HG02938 (cell line): ENCODE measurements at regions not wholly inside any gene's neighbourhood (a gene's known extent, or its start where the extent isn't known, plus 50 kb on each side); places are given as distances from the start of the nearest gene placed in this dataset.
"Not testable (repeated sequence)": the region's sequence is repeated elsewhere in the genome, so short reads cannot be mapped to it uniquely, and the experiment has no call there.

Source experiments
- ATAC-seq: cut with Tn5 transposase; IDR thresholded peaks from one replicate; pipeline ENCODE4 v1.9.1; 2021; ENCODE audit warnings: mild to moderate bottlenecking, moderate library complexity; ENCODE audit not compliant: unreplicated experiment

DNA sequence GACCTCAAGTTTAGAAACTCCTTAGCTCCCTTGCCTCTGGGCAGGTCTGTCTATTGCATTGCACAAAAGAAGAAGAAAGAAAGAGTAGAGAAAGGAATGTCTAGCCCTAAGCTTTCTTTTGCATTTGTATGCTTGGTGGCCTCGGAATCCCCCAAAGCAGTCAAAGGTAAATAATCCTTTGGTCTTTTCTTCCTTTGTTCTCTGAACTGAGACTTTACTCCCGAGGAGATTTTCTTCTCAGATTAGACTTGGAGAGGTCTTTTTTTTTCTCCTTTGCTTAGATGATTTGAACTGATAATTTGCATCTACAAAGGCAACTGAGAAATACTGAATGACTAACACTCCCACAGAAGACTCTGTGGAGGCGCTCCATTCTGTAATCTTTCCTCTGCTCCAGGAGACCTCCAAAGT, 93.2 kb downstream of the AKR1D1 start:
- no peak for ATAC-seq

DNA sequence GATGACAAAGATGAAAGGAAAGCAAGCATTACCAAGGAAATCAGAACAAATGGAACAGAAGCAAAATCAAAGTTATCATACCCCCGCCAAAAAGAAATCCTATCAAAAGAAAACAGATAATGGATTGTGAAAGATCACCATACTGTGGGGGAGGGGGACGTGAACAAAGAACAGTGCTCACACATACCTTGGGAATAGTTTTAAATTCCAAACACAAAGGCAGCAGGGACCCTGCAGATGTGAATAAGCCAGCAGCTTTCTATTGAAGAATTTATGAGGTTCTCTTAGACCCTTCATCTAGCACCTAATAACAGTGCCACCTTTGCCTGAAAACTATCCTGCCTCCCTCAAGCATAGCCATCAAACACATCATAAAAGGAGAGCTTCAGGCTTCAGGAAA, 94.0 kb downstream of the AKR1D1 start:
- ATAC-seq: no peak

DNA sequence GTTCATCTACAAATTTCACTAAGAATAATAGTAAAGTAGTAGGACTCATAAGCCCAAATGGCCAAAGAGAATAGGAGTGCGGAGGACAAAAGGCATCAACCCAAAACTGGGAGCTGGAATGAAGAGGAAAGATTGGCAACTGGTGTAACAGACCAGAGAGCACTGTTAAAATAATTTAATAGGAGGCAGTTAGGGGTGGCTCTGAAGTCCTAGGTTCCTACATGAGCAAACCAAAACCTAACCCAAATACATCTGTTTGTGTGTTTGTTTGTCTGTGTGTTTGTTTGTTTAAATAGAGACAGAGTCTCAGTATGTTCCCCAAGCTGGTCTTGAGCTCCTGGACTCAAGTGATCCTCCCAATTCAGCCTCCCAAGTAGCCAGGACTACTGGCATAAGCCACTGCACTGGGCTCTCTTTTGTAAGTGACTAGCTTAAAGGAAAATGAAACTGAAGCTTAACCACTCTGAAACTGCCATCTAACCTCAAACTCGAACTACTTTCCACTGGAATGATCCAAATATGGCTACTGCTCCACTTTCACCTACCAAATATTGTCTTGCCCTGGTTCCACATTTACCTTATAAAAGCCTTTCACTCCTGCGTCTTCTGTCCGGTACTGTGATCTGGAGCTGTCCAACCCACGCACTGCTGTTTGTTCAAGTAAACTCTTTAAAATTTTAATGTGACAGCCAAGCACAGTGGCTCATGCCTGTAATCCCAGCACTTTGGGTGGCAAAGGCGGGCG, 94.9 kb downstream of the AKR1D1 start:
- peak; percentile 99 for ATAC-seq

DNA sequence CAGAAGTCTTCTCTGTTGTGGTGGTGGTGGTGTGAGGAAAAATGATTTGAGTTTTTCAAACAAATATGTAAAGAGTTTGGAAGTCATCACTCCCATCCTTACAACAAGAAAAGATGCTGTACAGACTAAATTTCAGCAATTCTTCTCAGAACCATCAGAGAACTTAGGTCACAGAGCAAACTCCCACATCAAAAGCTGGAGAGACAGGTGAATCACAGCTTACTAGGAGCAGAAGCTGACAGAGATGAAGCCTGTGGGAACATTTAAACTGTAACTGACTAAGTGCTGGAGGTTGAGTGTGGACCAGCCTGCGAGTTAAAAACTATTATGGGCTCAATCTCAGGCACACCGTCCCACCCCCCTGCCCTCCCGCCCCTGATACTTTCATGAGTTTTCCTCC, 97.3 kb downstream of the AKR1D1 start:
- ATAC-seq: no peak

DNA sequence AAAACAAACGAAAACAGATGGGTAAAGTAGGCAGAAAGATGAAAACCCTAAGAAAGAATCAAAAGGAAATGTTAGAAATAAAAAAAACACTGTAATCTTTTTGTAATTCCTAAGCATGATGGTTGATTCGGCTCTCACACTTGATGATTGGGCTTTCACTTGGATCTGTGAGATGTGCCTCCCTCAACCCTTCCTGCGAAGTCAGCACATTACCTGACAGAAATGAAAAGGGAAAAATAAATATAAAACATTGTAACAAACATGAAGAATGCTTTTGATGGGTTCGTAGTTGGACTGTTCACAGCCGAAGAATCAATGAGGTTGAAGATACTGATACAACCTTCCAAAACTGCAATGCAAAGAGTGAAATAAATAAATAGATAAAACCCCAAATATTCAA, 99.8 kb downstream of the AKR1D1 start:
- ATAC-seq: no peak

DNA sequence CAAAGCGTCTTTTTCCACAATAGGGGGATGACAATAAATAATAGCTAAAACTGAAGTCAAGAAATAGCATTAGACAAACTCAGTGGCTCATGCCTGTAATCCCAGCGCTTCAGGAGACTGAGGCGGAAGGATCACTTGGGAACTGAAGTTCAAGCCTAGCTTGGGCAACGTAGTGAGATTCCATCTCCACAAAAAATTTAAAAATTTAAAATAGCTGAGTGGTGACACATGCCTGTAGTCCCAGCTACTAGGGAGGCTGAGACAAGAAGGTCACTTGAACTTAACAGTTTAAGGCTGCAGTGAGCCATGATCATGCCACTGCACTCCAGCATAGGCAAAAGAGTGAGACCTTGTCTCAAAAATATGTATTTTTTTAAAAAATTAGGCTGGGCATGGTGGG, 107.9 kb downstream of the AKR1D1 start:
- no peak for ATAC-seq

DNA sequence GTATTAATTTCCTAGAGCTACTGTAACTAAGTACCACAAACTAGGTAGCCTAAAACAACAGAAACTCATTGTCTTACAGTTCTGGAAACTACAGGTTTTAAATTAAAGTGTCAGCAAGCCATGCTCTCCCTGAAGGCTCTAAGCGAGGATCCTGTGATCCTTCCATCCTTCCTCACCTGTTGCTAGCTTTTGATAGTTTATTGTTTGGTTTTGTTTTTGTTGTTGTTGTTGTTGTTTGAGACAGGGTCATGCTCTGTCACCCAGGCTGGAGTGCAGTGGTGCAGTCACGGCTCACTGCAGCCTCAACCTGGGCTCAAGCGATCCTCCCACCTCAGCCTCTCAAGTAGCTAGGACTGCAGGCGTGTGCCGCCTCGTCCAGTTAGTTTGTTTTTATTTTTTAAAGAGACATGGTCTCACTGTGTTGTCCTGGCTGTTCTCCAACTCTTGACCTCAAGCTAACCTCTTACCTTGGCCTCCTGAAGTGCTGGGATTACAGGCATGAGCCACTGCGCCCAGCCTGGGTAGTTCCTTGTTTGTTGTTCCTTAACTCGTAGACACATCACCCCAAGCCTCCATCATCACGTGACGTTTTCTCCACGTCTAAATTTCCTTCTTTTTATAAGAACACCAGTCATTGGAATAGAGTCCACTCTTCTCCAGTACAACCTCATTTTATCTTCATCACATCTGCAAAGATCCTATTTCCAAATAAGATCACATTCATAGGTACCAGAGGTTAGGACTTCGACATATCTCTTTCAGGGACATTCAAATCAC, 109.1 kb downstream of the AKR1D1 start:
- no peak for ATAC-seq

DNA sequence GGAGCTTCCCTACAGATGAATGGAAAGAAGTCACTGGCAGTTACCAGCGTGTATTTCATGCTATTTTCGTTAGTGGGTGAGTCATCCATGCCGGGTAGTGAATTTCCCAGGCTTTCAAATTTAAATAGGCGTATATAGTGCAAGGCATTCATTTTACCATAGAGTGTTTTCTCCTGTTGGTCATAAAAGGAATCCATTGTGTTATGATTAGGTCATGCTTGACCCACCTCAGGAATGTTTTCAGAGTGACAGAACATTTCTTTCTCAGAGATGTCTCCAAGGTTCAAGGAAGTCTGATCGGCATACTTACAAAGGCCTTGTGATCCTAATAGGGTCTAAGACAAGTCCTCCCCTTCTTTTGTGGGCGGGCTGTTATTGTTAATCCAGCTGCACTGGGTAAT, 110.7 kb downstream of the AKR1D1 start:
- no peak for ATAC-seq

DNA sequence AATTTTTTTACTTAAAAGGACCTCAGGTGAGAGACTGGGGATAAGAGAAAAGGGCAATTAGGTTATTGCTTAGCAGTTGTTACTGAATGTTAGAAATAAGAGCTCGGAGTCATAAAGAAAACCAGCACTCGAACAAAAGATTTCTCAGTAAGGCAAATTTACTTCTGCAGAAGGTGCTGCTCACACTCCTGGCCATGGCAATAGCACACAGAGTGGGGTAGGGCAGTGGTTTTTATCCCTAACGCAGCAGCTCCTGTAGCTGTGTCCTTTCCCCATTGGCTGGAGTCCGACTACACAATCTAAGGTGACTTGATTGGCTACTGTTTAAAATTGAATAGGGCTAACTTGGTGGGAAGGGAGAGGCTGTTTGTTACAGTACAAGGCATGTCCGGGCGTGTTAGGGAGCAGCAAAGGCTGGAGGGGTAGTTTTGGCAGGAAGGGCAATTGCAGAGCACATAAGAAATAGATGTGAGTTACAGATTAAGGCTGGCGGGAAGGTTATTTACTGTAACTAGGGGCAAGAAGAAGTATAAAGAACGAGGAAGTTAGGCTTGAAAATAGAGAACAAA, 112.1 kb downstream of the AKR1D1 start:
- ATAC-seq: no peak

DNA sequence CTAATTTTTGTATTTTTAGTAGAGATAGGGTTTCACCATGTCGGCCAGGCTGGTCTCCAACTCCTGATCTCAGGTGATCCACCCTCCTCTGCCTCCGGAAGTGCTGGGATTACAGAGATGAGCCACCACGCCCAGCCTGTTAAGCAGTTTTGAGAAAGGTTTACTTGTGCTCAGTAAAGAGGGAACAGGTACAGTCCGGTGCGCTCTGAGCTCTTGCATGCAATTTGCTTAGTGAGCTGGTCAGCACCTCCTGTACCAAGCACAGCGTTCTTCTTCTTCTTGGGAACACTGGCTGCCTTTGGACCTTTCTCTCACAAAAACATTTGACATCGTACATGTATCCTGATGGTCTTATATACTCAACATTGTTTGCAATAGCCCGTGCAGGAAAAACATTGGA, 118.3 kb downstream of the AKR1D1 start:
- ATAC-seq: no peak

DNA sequence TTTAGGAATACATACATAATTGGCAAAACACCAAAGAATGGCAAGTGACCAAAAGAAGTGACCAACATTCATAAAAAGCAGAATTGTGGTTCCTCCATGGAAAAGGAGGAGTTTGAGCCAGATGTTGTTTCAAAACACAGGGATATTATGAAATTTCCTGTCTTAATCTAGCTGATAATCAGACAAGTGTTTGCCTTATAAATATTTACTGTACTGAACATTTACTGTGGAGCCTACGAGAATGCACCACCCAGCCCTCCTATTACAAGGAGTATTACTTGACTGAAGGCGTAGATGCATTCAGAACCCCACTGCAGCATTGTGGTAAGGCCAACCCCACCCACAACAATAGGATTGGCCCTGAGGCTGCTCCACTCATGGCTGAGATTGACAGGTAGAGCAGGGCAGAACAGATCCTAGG, 118.9 kb downstream of the AKR1D1 start:
- ATAC-seq: no peak

DNA sequence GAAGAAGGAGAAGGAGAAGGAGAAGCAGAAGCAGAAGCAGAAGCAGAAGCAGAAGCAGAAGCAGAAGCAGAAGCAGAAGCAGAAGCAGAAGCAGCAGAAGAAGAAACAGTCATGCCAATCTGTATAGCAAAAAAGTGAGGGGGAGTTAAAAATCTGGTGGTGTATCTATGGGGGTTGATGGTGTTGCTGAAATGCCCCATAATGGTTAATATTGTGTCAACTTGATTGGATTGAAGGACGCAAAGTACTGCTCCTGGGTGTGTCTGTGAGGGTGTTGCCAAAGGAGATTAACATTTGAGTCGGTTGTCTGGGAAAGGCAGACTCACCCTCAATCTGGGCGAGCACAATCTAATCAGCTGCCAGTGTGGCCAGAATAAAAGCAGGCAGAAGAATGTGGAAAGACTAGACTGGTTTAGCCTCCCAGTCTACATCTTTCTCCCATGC, 120.3 kb downstream of the AKR1D1 start:
- ATAC-seq: not testable (repeated sequence)

DNA sequence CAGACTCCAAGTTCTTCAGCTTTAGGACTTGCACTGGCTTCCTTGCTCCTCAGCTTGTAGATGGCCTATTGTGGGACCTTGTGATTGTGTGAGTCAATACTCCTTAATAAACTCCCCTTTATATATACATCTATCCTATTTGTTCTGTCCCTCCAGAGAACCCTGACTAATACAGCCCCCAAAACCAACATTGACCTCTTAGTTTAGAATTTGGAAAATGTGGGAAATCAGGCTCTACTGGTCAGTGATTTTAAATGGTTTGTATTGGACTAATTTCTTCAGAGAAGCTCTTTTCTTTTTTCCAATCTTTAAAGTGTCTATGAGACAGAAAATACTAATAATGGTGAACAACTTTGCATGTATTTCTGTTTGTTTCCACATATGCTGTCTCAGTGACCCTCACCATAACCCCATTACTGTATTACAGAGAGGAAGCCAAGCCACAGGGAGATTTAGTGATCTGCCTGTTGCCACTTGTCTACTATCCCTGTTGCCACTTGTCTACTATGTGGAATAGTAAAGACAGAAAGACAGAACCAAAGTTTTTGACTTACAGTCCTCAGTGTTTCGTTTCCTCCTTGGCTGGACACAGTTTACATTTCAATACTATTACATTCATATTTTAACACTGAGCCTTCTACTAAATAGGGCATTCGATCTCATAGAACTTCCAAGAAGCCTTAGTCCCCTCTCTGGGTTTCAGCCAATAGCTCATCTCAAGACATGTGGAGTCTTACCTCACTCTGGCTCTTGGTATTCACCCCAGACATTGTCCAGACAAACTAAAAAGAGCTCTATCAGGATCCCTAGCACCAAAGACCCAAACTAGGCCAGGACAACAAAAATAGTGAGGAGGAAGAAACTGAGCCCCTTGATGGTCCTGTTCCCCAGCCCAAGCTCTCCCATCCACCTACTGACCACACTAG, 121.0 kb downstream of the AKR1D1 start:
- ATAC-seq: no peak

DNA sequence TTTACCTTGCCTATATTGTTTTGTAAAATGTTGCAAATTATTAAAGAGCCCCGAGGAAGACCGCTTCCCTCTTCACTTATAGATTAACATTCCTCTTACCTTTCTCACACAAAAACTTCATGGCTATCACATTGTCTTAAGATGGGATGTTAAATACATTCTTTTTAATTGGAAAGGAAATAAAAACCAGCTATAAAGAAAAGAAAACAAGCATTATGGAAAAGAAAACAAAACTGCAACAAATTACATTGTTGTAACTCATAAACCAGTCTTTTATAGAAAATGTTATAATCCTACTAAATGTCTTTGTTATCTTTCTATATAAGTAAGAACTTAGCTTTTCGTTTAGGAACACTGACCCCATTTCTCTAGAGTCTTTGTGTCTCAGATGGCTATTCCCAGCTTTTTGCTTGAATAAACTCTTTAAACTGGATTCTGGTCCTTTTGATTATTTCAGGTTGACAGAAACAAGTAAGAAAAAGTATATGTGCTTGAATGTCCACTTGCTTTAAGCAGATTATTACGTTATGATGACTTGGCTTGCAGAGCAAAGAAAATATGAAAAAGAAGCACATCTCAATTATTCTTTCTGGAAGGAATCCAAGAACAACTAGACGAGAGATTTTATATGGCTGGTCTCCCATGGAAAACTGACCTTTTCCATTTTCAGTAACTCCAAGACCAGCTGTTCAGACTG, 128.2 kb downstream of the AKR1D1 start:
- ATAC-seq: no peak

DNA sequence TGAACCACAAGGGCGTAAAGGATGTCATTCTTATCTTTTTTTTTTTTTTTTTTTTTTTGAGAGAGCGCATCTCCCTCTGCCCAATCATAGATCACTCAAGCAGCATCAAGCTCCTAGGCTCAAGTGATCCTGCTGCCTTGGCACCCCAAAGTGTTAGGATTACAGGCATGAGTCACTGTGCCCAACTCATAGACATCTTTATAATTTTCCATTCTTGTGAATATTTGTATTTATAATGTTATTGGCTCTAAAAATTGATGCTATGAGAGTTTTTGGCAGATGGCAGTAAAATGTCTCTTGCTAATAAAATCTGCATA, 128.7 kb downstream of the AKR1D1 start:
- ATAC-seq: no peak

DNA sequence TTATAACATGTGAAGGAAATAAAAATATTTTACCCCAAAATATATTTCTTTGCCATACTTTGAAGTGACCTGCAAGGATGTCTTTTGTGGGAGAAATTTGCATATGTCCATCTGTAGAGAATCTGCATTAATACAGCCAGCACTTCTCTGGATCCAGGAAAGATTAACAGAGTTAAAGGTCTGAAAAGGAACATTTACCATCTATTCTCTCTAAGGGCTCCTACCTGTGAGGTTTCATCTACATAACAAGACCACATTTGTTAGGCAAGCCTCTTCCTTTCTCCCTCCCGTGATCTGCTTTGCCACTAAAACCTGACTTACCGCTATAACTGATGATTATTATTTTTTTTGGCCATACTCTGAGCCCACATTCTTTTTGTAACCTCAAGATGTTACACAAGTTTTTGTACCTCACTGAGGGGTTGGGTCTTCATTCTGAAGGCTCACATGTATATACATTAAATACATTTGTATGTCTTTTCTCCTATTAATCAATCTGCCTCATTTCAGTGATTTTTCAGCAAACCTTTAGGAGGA, 129.4 kb downstream of the AKR1D1 start:
- ATAC-seq: no peak

DNA sequence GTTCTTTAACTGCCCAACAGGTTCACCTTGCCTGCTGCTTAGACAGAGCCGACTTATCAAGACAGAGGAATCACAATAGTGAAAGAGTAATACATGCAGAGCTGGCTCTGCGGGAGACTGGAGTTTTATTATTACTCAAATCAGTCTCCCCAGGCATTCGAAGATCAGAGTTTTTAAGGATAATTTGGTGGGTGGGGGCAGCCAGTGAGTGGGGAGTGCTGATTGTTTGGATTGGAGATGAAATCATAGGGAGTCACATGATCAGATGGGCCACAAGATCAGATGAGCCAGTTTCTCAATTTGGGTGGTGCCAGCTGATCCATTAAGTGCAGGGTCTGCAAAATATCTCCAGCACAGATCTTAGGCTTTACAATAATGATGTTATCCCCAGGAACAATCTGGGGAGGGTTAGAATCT, 131.3 kb downstream of the AKR1D1 start:
- no peak for ATAC-seq

DNA sequence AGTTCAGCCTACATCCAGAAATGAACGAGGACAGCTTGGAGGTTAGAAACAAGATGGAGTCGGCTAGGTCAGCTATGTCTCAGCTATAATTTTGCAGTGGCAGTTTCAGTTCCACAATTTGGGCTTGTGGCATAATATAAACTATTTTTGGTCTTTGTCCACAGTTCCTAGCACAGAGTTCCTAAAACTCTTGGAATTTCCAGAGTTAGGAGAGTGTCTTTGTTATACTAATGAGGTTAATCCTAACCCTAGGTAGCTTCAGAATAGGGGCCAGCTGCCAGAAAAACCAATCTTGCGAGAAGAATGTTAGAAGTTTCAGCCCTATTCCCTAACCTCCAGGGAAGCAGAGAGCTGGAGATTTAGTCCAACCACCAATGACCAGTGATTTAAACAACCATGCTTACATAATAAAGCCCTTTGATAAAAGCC, 131.9 kb downstream of the AKR1D1 start:
- no peak for ATAC-seq

DNA sequence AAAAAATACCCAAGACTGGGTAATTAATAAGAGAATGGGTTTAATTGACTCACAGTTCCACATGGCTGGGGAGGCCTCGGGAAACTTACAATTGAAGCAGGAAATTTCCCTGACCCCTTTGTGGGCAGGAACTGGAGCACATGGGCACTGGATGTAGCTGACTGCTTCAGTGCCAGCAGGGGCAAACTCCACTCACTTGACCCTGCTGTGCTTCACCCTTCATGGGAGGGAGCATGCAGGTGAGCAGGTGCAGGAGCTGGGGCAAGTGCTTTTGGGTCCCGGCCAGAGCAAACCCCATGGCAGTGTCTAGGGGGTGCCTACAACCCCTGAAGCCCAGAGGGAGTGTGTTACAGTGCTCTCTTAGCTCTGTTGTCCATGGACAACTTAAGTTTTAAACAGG, 132.6 kb downstream of the AKR1D1 start:
- no peak for ATAC-seq

DNA sequence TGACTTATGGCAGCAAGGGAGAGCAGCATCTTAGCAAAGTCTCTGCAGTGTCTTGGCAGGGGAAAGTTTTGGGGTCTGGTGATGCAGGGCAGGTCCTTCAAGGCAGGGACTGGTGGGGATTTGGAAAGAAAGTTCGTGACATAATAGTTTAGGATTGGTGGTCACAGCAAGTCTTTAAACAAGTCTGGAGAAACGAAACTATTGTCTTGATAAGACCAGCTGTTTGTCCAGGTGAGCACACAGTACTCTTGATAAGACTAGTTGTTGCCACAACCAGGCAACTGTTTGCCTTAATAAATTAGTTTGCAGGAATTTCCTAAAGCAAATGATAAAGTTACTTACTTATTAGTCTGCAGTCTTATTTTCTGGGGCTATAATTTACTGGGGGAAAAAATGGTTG, 136.1 kb downstream of the AKR1D1 start:
- ATAC-seq: no peak
